Breast epithelium (tissue), 3 donors: ENCODE measurements at regions not wholly inside any gene's neighbourhood (a gene's known extent, or its start where the extent isn't known, plus 50 kb on each side); places are given as distances from the start of the nearest gene placed in this dataset.

Experiments used
- CTCF ChIP-seq, 3 donors: fragments of 450-650 bp; IDR thresholded peaks; one replicate each; pipeline ENCODE4 v1.5.1; 2016 to 2017; ENCODE audit warnings: antibody characterized with exemption in 3 of 3, mild to moderate bottlenecking in 3 of 3, moderate library complexity in 3 of 3
- POLR2A ChIP-seq: fragments of 450-650 bp; IDR thresholded peaks from one replicate; pipeline ENCODE4 v1.6.1; 2016; ENCODE audit warnings: antibody characterized with exemption, mild to moderate bottlenecking, moderate library complexity
- POLR2AphosphoS5 ChIP-seq, 3 donors: sonication (generic); formaldehyde crosslinking; IDR thresholded peaks; one replicate each; pipeline ENCODE4 v1.6.1; 2017; ENCODE audit warnings: antibody characterized with exemption in 3 of 3

GRCh38 chr5:147160902-147161700 is 73.7 kb upstream of the STK32A start:
- no peak for TF ChIP-seq CTCF (IDR thresholded peaks at IDR 0.05)
- TF ChIP-seq POLR2A = no peak
- TF ChIP-seq POLR2AphosphoS5 (IDR thresholded peaks at IDR 0.05) = no peak
